GM18907 (cell line): ENCODE measurements at regions not wholly inside any gene's neighbourhood (a gene's known extent, or its start where the extent isn't known, plus 50 kb on each side); places are given as distances from the start of the nearest gene placed in this dataset.
"Not testable (repeated sequence)": the region's sequence is repeated elsewhere in the genome, so short reads cannot be mapped to it uniquely, and the experiment has no call there.

ENCODE experiments used
- ATAC-seq: cut with Tn5 transposase; IDR thresholded peaks from one replicate; pipeline ENCODE4 v1.9.1; 2021; ENCODE audit warnings: mild to moderate bottlenecking, moderate library complexity; ENCODE audit not compliant: unreplicated experiment

GRCh38 chr6:25150863-25151262 lies 128.3 kb upstream of the CARMIL1 start:
- no peak for ATAC-seq

- ATAC-seq, result no peak
These were observed 126.1 kb upstream of the CARMIL1 start for GRCh38 chr6:25153079-25153478.

- no peak for ATAC-seq
These were observed 125.1 kb upstream of the CARMIL1 start for GRCh38 chr6:25154034-25154596.

GRCh38 chr6:25155211-25155610 lies 124.0 kb upstream of the CARMIL1 start:
- no peak for ATAC-seq

- no peak for ATAC-seq
These were observed 123.1 kb upstream of the CARMIL1 start for GRCh38 chr6:25156123-25156522.

GRCh38 chr6:25157183-25157582 lies 122.0 kb upstream of the CARMIL1 start:
- ATAC-seq, result no peak

- ATAC-seq, result no peak
These were observed 121.3 kb upstream of the CARMIL1 start for GRCh38 chr6:25157842-25158241.

GRCh38 chr6:25160134-25160533 lies 119.0 kb upstream of the CARMIL1 start:
- not testable (repeated sequence) for ATAC-seq

- ATAC-seq, result no peak
These were observed 114.0 kb upstream of the CARMIL1 start for GRCh38 chr6:25165177-25165576.

GRCh38 chr6:25165800-25166199 lies 113.4 kb upstream of the CARMIL1 start:
- no peak for ATAC-seq

- ATAC-seq, result no peak
These were observed 112.0 kb upstream of the CARMIL1 start for GRCh38 chr6:25166955-25167748.

GRCh38 chr6:25167961-25168360 lies 111.2 kb upstream of the CARMIL1 start:
- ATAC-seq, result no peak

- ATAC-seq, result no peak
These were observed 110.5 kb upstream of the CARMIL1 start for GRCh38 chr6:25168637-25169036.

GRCh38 chr6:25169553-25169952 lies 109.6 kb upstream of the CARMIL1 start:
- no peak for ATAC-seq

- no peak for ATAC-seq
These were observed 109.2 kb upstream of the CARMIL1 start for GRCh38 chr6:25169961-25170360.

- ATAC-seq, result no peak
These were observed 108.5 kb upstream of the CARMIL1 start for GRCh38 chr6:25170640-25171039.

GRCh38 chr6:25171301-25171700 lies 107.9 kb upstream of the CARMIL1 start:
- no peak for ATAC-seq

GRCh38 chr6:25172819-25173218 lies 106.4 kb upstream of the CARMIL1 start:
- no peak for ATAC-seq

GRCh38 chr6:25173246-25173645 lies 105.9 kb upstream of the CARMIL1 start:
- no peak for ATAC-seq

GRCh38 chr6:25173951-25174474 lies 105.2 kb upstream of the CARMIL1 start:
- ATAC-seq, result no peak

- ATAC-seq, result no peak
These were observed 104.5 kb upstream of the CARMIL1 start for GRCh38 chr6:25174678-25175077.

GRCh38 chr6:25175196-25175595 lies 104.0 kb upstream of the CARMIL1 start:
- ATAC-seq, result no peak
